GM18907 (cell line): ENCODE measurements at regions not wholly inside any gene's neighbourhood (a gene's known extent, or its start where the extent isn't known, plus 50 kb on each side); places are given as distances from the start of the nearest gene placed in this dataset.
"Not testable (repeated sequence)": the region's sequence is repeated elsewhere in the genome, so short reads cannot be mapped to it uniquely, and the experiment has no call there.

Experiments
- ATAC-seq: cut with Tn5 transposase; IDR thresholded peaks from one replicate; pipeline ENCODE4 v1.9.1; 2021; ENCODE audit warnings: mild to moderate bottlenecking, moderate library complexity; ENCODE audit not compliant: unreplicated experiment

- ATAC-seq, result not testable (repeated sequence)
These were observed 54.1 kb upstream of the NBPF9 start for GRCh38 chr1:149157409-149157808.

- not testable (repeated sequence) for ATAC-seq
These were observed 55.0 kb upstream of the NBPF9 start for GRCh38 chr1:149158308-149158707.

- peak; percentile 56 for ATAC-seq
These were observed 59.7 kb upstream of the NBPF9 start for GRCh38 chr1:149163063-149163444.

- ATAC-seq, result not testable (repeated sequence)
These were observed 71.4 kb upstream of the NBPF9 start for GRCh38 chr1:149174765-149175164.

GRCh38 chr1:149175812-149176211, 72.5 kb upstream of the NBPF9 start:
- ATAC-seq, result not testable (repeated sequence)

GRCh38 chr1:149176453-149177316, 73.3 kb upstream of the NBPF9 start:
- ATAC-seq, result not testable (repeated sequence)

GRCh38 chr1:149190742-149191141, 87.4 kb upstream of the NBPF9 start:
- ATAC-seq, result not testable (repeated sequence)

- not testable (repeated sequence) for ATAC-seq
These were observed 93.3 kb upstream of the NBPF9 start for GRCh38 chr1:149196651-149197050.

GRCh38 chr1:149200567-149200966, 97.2 kb upstream of the NBPF9 start:
- not testable (repeated sequence) for ATAC-seq

- ATAC-seq, result not testable (repeated sequence)
These were observed 98.9 kb upstream of the NBPF9 start for GRCh38 chr1:149202283-149202682.

GRCh38 chr1:149204396-149204795, 101.0 kb upstream of the NBPF9 start:
- ATAC-seq, result not testable (repeated sequence)

- not testable (repeated sequence) for ATAC-seq
These were observed 105.5 kb upstream of the NBPF9 start for GRCh38 chr1:149208836-149209235.

- peak; percentile 80 for ATAC-seq
These were observed 108.5 kb upstream of the NBPF9 start for GRCh38 chr1:149211757-149212420.

- not testable (repeated sequence) for ATAC-seq
These were observed 109.6 kb upstream of the NBPF9 start for GRCh38 chr1:149212946-149213345.

GRCh38 chr1:149213673-149214072, 110.3 kb upstream of the NBPF9 start:
- ATAC-seq, result not testable (repeated sequence)

- ATAC-seq, result not testable (repeated sequence)
These were observed 115.0 kb upstream of the NBPF9 start for GRCh38 chr1:149218080-149218988.

- ATAC-seq, result not testable (repeated sequence)
These were observed 116.2 kb upstream of the NBPF9 start for GRCh38 chr1:149219539-149219938.

GRCh38 chr1:149220463-149221074, 117.2 kb upstream of the NBPF9 start:
- not testable (repeated sequence) for ATAC-seq

GRCh38 chr1:149227933-149228665, 124.7 kb upstream of the NBPF9 start:
- ATAC-seq, result not testable (repeated sequence)
